Type B pancreatic cell (in vitro differentiated cells): ENCODE measurements at regions not wholly inside any gene's neighbourhood (a gene's known extent, or its start where the extent isn't known, plus 50 kb on each side); places are given as distances from the start of the nearest gene placed in this dataset.
A peak's percentile ranks its signal among the peaks of the same experiment; 100 is the strongest.

Experiments
- DNase-seq: peaks from one replicate; pipeline ENCODE4 v3.0.0; 2021; ENCODE audit warnings: mixed read lengths; ENCODE audit not compliant: unreplicated experiment; ENCODE audit errors: extremely low spot score
- H3K27ac Mint-ChIP-seq: 2 replicates; pipeline ENCODE4 v1.8.0; 2021; ENCODE audit warnings: mild to moderate bottlenecking, mixed read lengths
- H3K27me3 Mint-ChIP-seq: 2 replicates; pipeline ENCODE4 v1.8.0; 2021; ENCODE audit warnings: mixed read lengths
- H3K36me3 Mint-ChIP-seq: 2 replicates; pipeline ENCODE4 v1.8.0; 2021; ENCODE audit warnings: mixed read lengths
- H3K4me1 Mint-ChIP-seq: one replicate; pipeline ENCODE4 v1.8.0; 2021; ENCODE audit warnings: mixed read lengths; ENCODE audit not compliant: unreplicated experiment
- H3K4me3 Mint-ChIP-seq: 2 replicates; pipeline ENCODE4 v1.8.0; 2021; ENCODE audit warnings: mild to moderate bottlenecking, mixed read lengths
- H3K9me3 Mint-ChIP-seq: 2 replicates; pipeline ENCODE4 v1.8.0; 2021; ENCODE audit warnings: mixed read lengths
- TF ChIP-seq, protein P1 (sequence below): fragments of 200-600 bp; sonication (generic); conservative IDR thresholded peaks from 2 replicates; pipeline ENCODE4 v1.5.0; 2021; ENCODE audit warnings: antibody characterized with exemption, mild to moderate bottlenecking

GRCh38 chr22:49210606-49211005 lies 617.1 kb downstream of the BRD1 start:
- Mint-ChIP-seq H3K4me1 (no peaks in the 10 kb centered on the region), H3K27ac (no peak overlapping the region), H3K9me3 (no peaks in the 10 kb centered on the region), H3K4me3 (no peak overlapping the region), H3K36me3 (no peaks in the 10 kb centered on the region), H3K27me3 (peaks cover 9% of the 10 kb centered on the region)
- DNase-seq = peak; percentile 29
- TF ChIP-seq, protein P1, sequence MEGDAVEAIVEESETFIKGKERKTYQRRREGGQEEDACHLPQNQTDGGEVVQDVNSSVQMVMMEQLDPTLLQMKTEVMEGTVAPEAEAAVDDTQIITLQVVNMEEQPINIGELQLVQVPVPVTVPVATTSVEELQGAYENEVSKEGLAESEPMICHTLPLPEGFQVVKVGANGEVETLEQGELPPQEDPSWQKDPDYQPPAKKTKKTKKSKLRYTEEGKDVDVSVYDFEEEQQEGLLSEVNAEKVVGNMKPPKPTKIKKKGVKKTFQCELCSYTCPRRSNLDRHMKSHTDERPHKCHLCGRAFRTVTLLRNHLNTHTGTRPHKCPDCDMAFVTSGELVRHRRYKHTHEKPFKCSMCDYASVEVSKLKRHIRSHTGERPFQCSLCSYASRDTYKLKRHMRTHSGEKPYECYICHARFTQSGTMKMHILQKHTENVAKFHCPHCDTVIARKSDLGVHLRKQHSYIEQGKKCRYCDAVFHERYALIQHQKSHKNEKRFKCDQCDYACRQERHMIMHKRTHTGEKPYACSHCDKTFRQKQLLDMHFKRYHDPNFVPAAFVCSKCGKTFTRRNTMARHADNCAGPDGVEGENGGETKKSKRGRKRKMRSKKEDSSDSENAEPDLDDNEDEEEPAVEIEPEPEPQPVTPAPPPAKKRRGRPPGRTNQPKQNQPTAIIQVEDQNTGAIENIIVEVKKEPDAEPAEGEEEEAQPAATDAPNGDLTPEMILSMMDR = no peak

GRCh38 chr22:49209452-49210195 lies 618.0 kb downstream of the BRD1 start:
- Mint-ChIP-seq H3K4me3 (no peak overlapping the region), H3K36me3 (no peaks in the 10 kb centered on the region), H3K9me3 (no peaks in the 10 kb centered on the region), H3K27ac (peak overlapping the region; percentile 27), H3K4me1 (no peaks in the 10 kb centered on the region), H3K27me3 (peaks cover 9% of the 10 kb centered on the region)
- TF ChIP-seq, protein P1 = no peak
- peak; percentile 58 for DNase-seq

- Mint-ChIP-seq H3K36me3 (no peaks in the 10 kb centered on the region), H3K27ac (no peak overlapping the region), H3K4me1 (no peaks in the 10 kb centered on the region), H3K4me3 (no peak overlapping the region), H3K27me3 (peaks cover 9% of the 10 kb centered on the region), H3K9me3 (no peaks in the 10 kb centered on the region)
- TF ChIP-seq, protein P1 = no peak
- DNase-seq = peak; percentile 68
These were observed 618.9 kb downstream of the BRD1 start for GRCh38 chr22:49208768-49209252.

- Mint-ChIP-seq H3K27ac (no peak overlapping the region), H3K36me3 (no peaks in the 10 kb centered on the region), H3K4me1 (no peaks in the 10 kb centered on the region), H3K9me3 (no peaks in the 10 kb centered on the region), H3K27me3 (peaks cover 5% of the 10 kb centered on the region), H3K4me3 (no peak overlapping the region)
- TF ChIP-seq, protein P1 = no peak
- DNase-seq = peak; percentile 49
These were observed 619.7 kb downstream of the BRD1 start for GRCh38 chr22:49208004-49208402.

- H3K27ac Mint-ChIP-seq = no peak overlapping the region
- peaks cover 3% of the 10 kb centered on the region for H3K27me3 Mint-ChIP-seq
- TF ChIP-seq, protein P1 = no peak
- no peaks in the 10 kb centered on the region for H3K36me3 Mint-ChIP-seq
- DNase-seq = peak; percentile 54
- H3K4me1 Mint-ChIP-seq = no peaks in the 10 kb centered on the region
- no peak overlapping the region for H3K4me3 Mint-ChIP-seq
- no peaks in the 10 kb centered on the region for H3K9me3 Mint-ChIP-seq
These were observed 620.4 kb downstream of the BRD1 start for GRCh38 chr22:49207008-49208003.
